ENCODE measurements at regions not wholly inside any gene's neighbourhood (a gene's known extent, or its start where the extent isn't known, plus 50 kb on each side); places are given as distances from the start of the nearest gene placed in this dataset.

GRCh38 chrX:14243823-14244222, 214.1 kb upstream of the GEMIN8 start:
- TF ChIP-seq CTCF (IDR thresholded peaks at IDR 0.05) = no peak
- TF ChIP-seq POLR2A (IDR thresholded peaks at IDR 0.05) = no peak
- no peak for TF ChIP-seq POLR2AphosphoS5 (IDR thresholded peaks at IDR 0.05)
